Activated CD4-positive, CD25-positive, alpha-beta regulatory T cell (primary cell): ENCODE measurements at regions not wholly inside any gene's neighbourhood (a gene's known extent, or its start where the extent isn't known, plus 50 kb on each side); places are given as distances from the start of the nearest gene placed in this dataset.
"Not testable (repeated sequence)": the region's sequence is repeated elsewhere in the genome, so short reads cannot be mapped to it uniquely, and the experiment has no call there.

Experiments used
- DNase-seq, 4 experiments: peaks; one replicate each; lab custom pipeline; 2025; lab: John Stamatoyannopoulos, UW

DNA sequence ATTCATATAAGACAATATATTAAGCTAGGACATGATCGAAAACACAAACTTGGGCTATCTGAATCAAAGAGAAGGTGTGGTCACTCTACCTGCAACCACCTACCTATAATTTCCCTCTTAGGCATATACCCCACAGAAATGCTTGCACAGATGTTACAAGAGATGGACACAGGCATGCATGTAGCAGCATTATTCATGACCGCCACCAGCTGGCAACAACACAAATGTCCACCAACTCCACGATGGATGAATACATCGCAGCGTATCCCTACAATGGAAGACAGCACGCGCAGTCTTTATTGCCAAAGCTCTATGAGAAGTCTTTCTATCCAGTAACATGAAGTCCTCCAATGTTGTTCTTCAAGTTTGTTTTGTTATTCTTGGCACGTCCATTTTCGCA, 90.8 kb downstream of the ARL4C start:
- DNase-seq = no peak

DNA sequence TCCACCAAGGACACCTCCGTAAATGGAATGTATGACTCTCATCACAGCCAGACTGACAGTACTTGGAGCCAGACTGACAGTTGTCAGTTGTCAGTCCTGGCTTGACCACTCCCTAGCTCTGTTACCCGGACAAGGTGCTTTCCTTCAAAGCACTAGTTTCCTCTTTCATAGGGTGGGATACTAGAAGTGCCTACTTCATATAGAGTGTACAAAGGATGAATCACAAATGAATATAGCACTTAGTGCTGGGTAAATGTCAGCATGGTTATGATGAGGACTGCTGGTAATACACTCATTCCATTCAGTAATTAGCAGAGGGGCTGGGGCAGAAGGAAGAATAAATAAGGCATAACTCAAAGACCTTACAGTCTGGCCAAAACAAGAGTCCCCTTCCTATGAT, 91.4 kb downstream of the ARL4C start:
- no peak for DNase-seq

DNA sequence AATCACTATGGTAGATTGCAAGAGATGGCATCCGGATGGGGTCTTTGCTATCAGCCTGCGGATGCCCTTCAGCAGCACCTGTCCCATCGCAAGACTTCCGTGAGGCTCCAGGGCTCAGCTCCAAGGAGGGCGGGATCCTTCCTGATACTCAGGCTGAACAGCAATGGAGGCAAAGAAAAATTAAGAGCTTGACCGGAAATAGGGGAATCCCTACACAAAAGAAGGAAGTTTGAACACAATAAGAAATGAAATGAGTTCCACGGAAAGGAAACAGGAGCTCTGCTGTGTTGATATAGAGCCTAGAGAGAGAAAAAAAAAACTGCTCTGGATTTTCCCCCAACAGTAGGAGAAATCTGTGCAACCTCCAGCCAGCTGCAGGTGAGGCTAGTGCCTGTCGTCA, 91.9 kb downstream of the ARL4C start:
- DNase-seq = no peak

DNA sequence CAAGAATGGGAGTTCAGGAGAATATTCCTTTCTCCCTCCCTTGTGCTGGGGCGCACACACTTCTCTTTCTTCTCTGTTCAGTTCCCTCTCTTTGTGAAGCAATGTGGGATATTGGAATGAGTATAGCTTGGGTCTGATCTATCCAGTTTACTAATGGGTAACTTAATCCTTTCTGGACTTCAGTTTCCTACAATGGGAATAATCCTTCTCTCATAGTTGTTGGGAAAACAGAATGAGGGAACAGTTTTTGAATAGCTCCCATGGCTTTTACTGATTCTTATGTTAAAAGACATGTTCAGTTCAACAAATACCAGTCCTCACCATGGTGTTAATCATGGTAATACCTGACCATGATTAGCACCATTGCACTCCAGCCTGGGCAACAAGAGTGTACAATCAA, 93.1 kb downstream of the ARL4C start:
- DNase-seq = no peak

DNA sequence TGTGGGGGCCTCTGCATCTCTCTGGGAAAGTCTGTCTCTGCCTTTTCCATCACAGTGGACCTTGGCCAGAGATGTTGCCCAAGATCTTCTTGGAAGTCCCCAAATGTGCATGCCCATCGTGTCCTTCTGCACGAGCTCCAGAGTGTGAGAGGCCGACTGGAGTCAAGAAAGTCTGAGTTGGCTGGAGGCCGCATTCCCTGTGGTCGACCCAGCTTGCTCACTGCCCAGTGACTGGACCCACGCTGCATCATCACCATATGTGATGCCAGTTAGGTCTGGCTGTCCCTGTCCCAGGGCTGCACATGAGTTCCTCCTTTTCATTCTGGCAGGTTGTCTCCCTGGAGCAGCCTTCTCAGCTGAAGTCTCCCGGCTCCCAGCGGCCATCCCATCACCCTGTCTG, 93.8 kb downstream of the ARL4C start:
- DNase-seq = no peak

DNA sequence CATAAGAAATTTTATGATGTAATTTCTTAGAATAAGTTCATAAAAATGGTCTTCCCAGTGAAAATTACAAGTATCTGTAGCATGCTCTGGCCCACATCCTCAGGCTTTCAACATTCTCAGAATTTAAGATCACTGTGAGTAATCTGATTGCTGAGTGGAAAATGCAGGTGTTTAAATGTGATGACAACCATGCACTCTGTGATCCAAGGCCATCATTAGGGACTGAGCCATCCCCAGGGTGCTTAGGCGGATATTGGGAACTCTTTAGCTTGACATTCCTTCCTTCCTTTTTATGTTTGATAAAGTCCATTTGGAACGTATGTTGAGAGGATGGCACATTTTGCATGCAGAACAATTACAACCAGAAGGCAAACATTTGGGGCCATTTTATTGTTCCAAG, 95.5 kb downstream of the ARL4C start:
- DNase-seq = no peak

DNA sequence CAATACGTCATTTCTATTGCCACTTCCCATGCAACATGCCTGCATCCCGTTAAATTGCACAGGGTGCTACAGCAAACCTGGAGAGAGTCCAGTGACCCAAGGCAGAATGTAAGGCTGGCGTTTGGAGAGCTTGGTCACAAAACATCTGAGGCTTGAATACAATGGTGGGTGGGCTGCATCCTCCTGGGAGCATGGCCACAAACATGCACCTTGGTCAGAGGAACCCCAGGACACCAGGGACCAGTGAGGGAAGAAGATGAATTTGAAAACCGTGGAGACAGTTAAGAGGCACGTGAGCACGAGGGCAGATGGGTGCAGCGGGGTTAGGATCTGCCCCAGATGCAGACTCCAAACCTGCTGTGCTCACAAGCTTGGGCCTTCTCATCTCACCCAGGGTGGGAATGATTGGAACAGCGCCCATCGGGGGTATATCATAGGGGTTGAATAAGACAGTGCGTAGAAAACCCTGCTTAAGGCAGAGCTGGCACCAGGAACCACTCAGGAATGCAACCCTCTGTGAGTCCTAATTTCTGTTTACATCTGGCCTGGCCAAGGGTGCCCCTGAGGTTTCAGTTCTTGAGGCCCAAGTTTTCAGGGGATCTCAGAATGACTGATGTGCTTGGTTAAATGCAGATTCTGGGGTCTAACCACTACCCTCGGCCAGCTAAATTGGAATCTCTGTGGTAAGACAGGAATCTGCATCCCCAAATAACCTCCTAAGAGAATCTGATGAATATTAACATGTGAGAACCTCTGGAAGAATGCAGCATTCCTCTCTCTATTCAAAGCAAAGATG, 97.2 kb downstream of the ARL4C start:
- DNase-seq = no peak

DNA sequence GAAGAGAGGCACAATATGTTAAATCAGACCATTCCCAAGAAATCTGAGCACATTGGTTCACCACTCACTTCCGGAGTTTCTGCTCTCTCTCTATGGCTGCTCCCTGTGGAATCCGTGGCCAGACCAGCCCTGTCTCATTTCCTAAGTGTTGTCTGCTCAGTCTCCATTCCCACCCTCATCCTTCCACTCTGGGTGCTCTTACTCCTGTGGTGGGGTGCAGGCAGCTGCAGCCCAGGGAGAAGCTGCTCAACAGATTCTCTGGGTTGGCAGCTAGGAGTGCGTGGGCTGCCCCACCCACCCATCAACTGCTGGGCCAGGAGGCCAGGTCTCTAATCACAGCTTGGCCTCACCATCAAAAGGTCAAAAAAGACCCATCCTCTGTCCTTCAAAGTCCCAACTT, 98.3 kb downstream of the ARL4C start:
- no peak for DNase-seq

DNA sequence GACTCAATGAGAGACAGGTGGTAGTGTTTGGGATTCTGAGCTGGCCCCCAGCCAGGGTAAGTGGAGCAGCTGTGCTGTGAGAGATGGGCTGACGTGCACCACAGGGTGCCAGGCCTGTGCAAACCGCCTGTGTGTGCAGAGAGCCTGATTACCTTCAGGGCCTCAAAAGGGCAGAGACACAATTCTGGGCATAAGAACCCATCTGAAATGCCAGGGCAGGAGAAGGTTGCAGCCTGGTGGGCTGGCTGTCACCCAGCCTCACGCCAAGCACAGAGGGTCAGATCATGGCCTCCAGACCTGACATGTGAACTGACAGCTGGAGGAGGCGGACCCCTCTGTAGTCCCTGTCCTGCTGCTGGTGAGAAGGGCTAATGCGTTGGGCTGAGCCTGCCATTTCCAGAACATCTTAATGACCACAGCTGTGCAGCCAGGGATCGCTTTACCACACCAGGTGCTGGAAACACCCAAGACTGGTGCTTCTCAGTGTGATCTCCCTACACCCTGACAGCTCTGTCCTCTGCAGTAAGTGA, 100.9 kb downstream of the ARL4C start:
- DNase-seq = no peak

DNA sequence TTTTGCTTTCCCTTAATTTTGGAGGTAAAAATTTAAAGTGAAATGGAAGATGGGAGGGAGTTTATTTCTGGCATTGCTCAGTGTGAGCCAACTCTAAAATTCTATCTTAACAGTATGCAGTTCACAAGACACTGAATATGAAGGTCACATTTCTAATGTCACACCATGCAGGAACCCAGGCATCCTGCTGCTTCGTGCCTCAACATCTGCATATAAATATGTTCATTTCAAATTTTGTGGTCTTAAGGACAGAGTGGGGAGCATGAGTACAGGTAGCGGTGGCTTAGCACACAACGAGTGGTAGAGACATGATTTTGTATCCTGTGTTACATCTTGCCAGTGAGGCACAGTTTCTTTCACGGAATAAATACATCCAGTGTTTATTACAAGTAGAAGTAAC, 102.4 kb downstream of the ARL4C start:
- DNase-seq = no peak

DNA sequence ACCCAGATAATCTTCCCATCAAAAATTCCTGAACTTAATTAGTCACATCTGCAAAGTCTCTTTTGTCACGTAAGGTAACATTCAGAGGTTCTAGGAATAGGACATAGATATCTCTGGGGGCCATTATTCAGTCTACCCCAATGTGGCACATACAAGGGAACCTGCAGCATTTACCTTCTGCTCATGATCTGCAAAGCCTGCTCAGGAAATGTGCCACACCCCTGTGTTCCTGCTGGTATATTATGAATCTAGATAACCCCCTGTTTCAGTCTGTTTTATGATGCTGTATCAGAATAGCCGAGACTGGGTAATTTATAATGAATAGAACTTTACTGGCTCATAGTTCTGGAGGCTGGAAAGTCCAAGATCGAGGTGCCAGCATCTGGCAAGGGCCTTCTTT, 103.5 kb downstream of the ARL4C start:
- no peak for DNase-seq

DNA sequence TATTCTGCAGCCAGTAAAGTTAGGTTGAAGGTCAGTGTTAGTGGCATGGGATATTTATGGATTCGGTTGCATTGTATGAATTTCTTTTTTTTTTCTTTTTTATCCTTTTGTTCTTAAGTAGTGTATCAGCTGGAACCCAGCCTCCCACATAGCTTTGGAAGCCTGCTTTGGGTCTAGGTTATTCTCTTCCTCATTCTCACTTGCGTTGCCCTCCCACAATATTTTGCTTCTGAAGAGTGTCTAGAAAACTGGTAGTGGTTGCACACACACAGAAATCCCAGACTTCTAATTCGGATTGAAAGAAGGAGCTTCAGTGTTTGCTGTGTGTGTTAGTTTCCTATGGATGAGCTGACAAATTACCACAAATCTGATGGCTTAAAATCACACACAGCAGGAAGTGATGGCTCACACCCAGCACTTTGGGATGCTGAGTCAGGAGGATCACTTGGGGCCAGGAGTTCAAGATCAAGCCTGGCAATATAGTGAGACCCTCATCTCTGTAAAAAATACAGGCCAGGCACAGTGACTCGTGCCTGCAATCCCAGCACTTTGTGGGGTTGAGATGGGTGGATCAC, 104.8 kb downstream of the ARL4C start:
- DNase-seq = no peak

DNA sequence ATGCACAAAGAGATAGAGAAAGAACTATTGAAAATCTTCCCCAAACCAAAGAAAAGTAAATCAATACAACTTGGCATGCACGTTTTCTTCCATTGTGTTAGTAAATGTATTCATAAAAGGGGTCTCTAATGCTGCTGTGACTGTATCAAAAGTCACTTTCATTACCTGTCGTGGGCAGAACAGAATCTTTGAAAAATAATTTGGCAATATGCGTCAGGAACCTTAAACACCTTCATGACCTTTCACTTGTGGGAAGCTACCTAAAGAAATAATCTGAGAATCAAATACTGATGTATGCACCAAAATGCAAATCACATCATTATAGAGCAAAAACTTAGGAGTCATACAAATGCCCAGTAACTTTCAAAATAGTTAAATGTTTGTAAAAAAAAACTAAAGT, 105.3 kb downstream of the ARL4C start:
- no peak for DNase-seq

DNA sequence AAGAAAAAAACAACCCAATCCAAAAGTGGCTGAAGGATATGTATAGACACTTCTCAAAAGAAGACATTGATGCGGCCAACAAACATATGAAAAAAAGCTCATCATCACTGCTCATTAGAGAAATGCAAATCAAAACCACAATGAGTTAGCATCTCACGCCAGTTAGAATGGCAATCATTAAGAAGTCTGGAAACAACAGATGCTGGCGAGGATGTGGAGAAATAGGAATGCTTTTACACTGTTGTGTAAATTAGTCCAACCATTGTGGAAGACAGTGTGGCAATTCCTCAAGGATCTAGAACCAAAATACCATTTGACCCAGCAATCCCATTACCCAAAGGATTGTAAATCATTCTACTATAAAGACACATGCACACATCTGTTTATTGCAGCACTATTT, 107.2 kb downstream of the ARL4C start:
- DNase-seq = not testable (repeated sequence)

DNA sequence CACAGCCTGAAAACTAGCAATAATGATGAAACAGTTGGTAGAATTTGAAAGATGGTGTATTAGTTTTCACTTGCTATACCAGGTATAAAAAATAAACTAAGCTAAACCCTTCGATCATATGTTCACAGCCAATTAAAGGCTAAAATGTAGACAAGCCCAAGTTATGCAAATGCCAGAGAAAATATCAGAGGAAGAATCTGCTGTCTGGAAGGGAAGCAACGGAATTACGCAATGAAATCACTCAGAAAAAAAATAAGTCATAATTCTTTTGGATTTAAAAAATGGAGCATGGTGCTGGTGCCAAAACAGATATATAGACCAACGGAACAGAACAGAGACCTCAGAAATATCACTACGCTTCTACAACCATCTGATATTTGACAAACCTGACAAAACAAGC, 108.3 kb downstream of the ARL4C start:
- DNase-seq = no peak

DNA sequence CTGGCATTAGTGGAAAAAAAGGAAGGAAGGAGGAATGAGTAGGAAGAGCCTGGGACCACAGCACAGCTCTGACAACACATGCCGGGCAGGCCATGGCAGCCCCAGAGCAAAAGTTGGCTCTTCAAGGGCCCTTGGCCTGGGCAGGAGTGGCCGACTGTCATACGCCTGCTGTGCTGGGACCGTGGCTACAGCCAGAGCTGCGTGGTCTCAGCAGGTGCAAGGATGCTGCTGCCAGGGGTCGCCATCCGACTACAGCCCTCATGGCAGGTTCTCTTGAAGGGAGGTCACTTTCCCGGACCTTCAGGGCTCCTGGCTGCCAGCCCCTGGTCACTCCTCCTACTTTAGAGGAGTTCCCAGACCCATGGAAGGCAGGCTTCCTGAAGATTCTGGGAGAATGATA, 109.9 kb downstream of the ARL4C start:
- DNase-seq = no peak

DNA sequence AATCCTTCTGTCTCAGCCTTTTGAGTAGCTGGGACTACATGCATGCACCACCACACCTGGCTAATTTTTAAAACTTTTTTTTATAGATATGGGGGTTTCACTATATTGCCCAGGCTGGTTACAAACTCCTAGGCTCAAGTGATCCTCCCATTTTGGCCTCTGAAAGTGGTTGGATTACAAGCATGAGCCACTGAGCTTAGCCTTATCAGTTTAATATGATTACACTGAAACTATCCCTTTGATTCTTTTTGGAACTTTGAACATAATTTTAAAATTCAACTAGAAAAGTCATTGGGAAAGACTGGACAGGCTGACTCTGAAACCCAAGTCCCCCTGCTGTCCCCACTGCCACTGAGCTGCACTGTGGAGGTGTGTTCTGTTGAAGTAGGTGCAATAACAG, 114.8 kb downstream of the ARL4C start:
- DNase-seq = no peak

DNA sequence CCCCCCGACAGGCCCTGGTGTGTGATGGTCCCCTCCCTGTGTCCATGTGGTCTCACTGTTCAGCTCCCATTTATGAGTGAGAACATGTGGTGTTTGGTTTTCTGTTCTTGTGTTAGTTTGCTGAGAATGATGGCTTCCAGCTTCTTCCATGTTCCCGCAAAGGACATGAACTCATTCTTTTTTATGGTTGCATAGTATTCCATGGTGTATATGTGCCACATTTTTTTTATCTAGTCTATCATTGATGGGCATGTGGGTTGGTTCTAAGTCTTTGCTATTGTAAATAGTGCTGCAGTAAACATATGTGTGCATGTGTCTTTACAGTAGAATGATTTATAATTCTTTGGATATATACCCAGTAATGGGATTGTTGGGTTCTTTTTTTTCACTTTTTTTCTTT, 117.9 kb downstream of the ARL4C start:
- not testable (repeated sequence) for DNase-seq

DNA sequence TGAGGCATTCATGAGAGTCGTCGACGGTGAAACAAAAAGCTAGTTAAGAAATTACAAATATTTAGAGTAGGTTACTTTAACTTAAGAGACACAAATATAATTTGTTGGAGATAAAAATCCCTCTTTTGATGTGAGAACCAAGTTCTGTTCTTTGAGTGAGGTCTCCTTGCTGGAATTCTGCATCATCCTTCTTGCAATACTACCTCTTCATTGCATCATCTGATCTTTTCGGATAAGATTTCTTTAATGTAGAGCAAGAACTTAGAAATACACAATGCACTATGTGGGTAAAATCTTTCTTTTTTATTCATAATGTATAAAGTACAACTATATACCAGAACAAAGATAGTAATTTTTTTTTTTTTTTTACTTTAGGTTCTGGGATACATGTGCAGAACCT, 118.4 kb downstream of the ARL4C start:
- DNase-seq = no peak

DNA sequence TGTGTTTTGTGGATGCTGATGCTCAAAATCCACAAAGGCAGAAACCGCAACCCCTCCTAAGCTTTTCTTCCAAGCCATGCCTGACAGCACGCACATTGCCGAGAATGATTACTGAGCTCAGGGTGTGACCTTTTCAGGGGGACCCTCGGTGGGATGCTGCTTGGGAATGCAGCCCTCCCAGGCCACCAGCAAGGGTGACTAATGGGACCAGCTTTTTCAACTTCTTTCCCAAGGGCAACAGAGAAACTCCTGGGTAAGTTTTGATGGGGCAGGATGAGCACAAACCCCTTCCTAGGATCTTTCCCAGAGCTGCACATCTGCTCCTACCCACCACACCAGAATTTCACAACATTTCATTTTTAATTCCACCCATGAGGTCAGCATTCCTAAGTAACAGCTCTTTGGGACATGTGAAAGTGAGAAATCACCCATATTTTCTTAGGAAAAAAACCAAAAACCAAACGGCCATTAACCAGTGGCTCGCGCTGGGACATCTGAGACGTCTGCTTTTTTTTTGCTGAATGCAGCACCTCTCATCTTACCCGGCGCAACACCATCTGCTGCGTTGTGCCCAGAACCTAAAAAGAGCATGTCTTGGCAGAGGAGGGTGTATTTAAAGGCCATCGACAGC, 119.0 kb downstream of the ARL4C start:
- no peak for DNase-seq

DNA sequence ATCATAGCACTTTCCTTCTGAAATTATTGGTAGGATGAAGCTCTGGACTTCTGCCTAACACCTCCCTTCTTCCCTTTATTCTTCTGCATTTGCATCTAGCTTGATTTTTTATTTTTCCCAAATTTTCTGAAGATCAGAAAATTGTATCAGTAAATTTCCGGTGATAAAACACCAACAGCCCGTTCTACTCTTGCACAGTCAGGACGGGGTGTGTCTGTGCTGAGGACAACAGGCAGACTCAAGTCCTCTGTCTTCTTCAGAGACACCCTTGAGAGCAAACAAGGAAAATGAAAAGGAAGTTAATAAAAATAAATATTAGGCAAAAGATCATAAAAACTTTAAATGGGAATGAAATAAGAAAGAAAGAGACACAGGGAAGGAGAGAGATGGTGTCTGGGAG, 120.7 kb downstream of the ARL4C start:
- no peak for DNase-seq

DNA sequence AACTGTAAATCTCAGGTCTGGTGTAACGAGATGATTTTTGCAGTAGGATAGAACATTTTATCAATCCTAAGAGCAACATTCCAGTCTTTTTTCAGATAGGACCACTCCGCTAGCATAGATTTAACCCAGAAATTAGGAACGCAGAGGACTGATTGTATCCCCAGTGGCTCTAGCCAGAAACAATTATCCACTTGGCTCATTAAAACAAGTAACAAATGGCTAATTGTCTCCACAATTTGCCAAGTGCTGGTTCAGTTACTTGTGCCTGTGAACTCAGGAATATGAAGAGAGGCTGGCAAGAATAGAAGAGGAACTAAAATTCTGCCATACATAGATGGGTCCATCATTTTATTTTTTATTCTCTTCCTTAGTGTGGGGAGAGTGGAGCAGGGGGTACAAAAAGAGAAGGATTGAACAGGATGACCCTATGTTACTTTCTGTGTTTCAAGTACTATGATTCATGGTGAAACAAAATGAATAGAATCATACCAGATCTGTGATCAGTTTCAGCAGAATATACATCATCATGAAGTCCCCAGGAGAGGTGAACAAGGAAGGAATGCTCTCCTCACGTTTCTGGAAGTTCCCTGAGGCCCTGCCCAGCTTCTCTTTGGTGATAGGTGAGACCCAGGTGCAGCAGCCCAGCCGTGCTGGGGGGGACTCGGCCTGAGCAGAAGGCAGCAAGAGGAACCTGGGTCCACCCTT, 121.6 kb downstream of the ARL4C start:
- DNase-seq = no peak

DNA sequence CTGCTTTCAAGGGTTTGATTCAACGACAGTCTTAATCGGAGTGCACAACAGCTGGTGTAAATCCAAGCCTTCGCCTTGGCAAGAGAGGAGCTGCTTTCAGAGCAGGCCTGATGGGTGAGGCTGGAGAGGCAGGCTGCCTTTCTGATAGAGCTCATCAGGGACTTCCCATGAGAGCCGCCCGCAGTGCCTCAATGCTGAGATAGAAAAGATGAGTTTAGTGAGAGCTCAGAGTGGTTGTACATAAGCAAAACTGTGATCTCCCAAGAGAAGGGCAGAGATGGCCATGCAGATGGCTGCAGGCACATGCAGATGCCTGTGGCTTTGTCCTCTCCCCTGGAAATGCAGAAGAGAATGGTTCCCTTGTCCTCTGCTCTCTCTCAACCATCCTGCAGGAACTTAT, 122.1 kb downstream of the ARL4C start:
- no peak for DNase-seq
